MM.1S (cell line): ENCODE measurements at regions not wholly inside any gene's neighbourhood (a gene's known extent, or its start where the extent isn't known, plus 50 kb on each side); places are given as distances from the start of the nearest gene placed in this dataset.

ENCODE experiments used
- CTCF ChIP-seq: fragments of 300-600 bp; sonication (generic); IDR thresholded peaks from 2 replicates; pipeline ENCODE4 v1.5.1; 2016; ENCODE audit warnings: antibody characterized with exemption, low read length, mixed read lengths
- EZH2 ChIP-seq: fragments of 300-600 bp; sonication (generic); optimal IDR thresholded peaks from 2 replicates; pipeline ENCODE3; 2017; ENCODE audit warnings: low read depth, mild to moderate bottlenecking, antibody characterized with exemption, low read length, mixed read lengths
- EZH2phosphoT487 ChIP-seq: fragments of 300-600 bp; sonication (generic); IDR thresholded peaks from 2 replicates; pipeline ENCODE4 v1.6.1; 2018; ENCODE audit warnings: antibody characterized with exemption, low read length

- TF ChIP-seq CTCF: no peak
- TF ChIP-seq EZH2: no peak
- no peak for TF ChIP-seq EZH2phosphoT487
These were observed 93.8 kb downstream of the FOXA2 start for GRCh38 chr20:22490287-22491193.
